WERI-Rb-1 (cell line): ENCODE measurements at regions not wholly inside any gene's neighbourhood (a gene's known extent, or its start where the extent isn't known, plus 50 kb on each side); places are given as distances from the start of the nearest gene placed in this dataset.
"Not testable (repeated sequence)": the region's sequence is repeated elsewhere in the genome, so short reads cannot be mapped to it uniquely, and the experiment has no call there.

Source experiments
- DNase-seq: peaks from one replicate; pipeline ENCODE4 v3.0.0-alpha.2; 2020
- H3K27ac ChIP-seq: fragments of 250-450 bp; sonication (Bioruptor Pico); 2 replicates; pipeline ENCODE4 v1.5.1; 2020; ENCODE audit warnings: mild to moderate bottlenecking, moderate library complexity
- H3K27me3 ChIP-seq: fragments of 250-450 bp; sonication (Bioruptor Pico); 2 replicates; pipeline ENCODE4 v1.5.1; 2021; ENCODE audit warnings: mild to moderate bottlenecking, low read depth, moderate library complexity; ENCODE audit not compliant: insufficient read depth, severe bottlenecking
- H3K36me3 ChIP-seq: fragments of 250-450 bp; sonication (Bioruptor Pico); 2 replicates; pipeline ENCODE4 v1.5.1; 2020; ENCODE audit warnings: mild to moderate bottlenecking, moderate library complexity
- H3K4me3 ChIP-seq: 2 replicates; pipeline ENCODE4 v1.5.1; 2011; ENCODE audit warnings: low read depth, mild to moderate bottlenecking, control low read depth, low read length
- H3K9me3 ChIP-seq: fragments of 250-450 bp; sonication (Bioruptor Pico); 2 replicates; pipeline ENCODE4 v1.5.1; 2021; ENCODE audit warnings: mild to moderate bottlenecking, moderate library complexity; ENCODE audit not compliant: severe bottlenecking
- CTCF ChIP-seq: IDR thresholded peaks from 2 replicates; pipeline ENCODE4 v1.5.1; 2011; ENCODE audit warnings: low read depth, mild to moderate bottlenecking, control low read depth, inconsistent platforms, low read length

DNA sequence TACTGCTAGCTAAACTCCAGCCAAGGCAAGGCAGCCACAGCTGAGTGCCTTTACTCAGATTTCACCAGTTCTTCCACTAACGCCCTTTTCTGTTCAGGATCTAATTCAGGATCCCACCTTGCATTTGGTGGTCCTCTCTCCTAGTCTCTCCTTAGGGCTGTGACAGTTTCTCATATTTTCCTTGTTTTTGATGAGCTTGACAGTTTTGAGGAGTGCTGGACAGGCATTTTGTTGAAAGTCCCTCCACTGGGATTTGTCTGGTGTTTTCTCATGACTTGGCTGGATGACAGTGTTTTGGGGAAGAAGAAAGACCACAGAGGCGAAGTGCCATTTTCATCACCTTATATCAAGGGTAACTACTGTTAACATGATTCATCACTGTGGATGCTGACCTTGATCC lies 162.3 kb upstream of the TSC22D1 start:
- TF ChIP-seq CTCF: no peak
- Histone ChIP-seq H3K27me3 (no peaks in the 10 kb centered on the region), H3K27ac (no peak overlapping the region), H3K36me3 (no peaks in the 10 kb centered on the region), H3K9me3 (no peaks in the 10 kb centered on the region), H3K4me3 (no peak overlapping the region)
- DNase-seq: no peak

GRCh38 chr13:44735806-44736205 lies 159.7 kb upstream of the TSC22D1 start:
- Histone ChIP-seq H3K9me3 (no peaks in the 10 kb centered on the region), H3K27ac (no peak overlapping the region), H3K27me3 (no peaks in the 10 kb centered on the region), H3K36me3 (no peaks in the 10 kb centered on the region), H3K4me3 (no peak overlapping the region)
- DNase-seq: no peak
- TF ChIP-seq CTCF: no peak

DNA sequence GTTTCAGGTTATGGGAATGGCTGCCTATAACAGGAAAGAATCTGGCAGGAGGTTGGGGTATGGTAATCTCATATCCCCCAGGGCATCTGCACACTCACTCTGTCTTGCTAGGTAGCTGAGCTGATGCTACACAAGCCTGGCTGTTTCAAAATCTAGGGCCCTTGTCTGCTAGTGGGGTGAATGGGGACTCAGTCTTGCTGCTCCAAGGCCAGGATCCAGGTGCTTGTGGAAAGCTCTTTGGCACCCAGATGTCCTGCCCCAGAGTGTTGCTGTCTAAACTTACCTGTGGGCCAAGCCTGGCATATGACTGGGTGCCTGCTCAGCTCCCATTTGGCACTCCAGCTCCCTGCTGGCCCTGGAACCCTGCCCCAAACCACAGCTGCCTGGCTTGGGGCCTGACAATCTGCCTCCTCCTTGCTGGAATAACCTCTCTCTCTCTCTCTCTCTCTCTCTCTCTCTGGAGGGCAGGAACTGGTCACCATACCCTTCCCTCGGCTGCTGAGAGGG lies 158.1 kb upstream of the TSC22D1 start:
- no peaks in the 10 kb centered on the region for H3K27me3 ChIP-seq
- no peak for TF ChIP-seq CTCF
- H3K4me3 ChIP-seq: no peak overlapping the region
- H3K27ac ChIP-seq: no peak overlapping the region
- H3K36me3 ChIP-seq: no peaks in the 10 kb centered on the region
- no peaks in the 10 kb centered on the region for H3K9me3 ChIP-seq
- no peak for DNase-seq

GRCh38 chr13:44732503-44733098 lies 156.5 kb upstream of the TSC22D1 start:
- H3K4me3 ChIP-seq: no peak overlapping the region
- no peak overlapping the region for H3K27ac ChIP-seq
- no peaks in the 10 kb centered on the region for H3K36me3 ChIP-seq
- DNase-seq: no peak
- H3K9me3 ChIP-seq: no peaks in the 10 kb centered on the region
- no peak for TF ChIP-seq CTCF
- H3K27me3 ChIP-seq: no peaks in the 10 kb centered on the region

GRCh38 chr13:44730851-44731250 lies 154.7 kb upstream of the TSC22D1 start:
- Histone ChIP-seq H3K9me3 (no peaks in the 10 kb centered on the region), H3K4me3 (no peak overlapping the region), H3K27ac (no peak overlapping the region), H3K36me3 (no peaks in the 10 kb centered on the region), H3K27me3 (no peaks in the 10 kb centered on the region)
- no peak for TF ChIP-seq CTCF
- DNase-seq: no peak

- H3K27ac ChIP-seq: no peak overlapping the region
- no peaks in the 10 kb centered on the region for H3K36me3 ChIP-seq
- TF ChIP-seq CTCF: no peak
- H3K27me3 ChIP-seq: no peaks in the 10 kb centered on the region
- no peaks in the 10 kb centered on the region for H3K9me3 ChIP-seq
- H3K4me3 ChIP-seq: no peak overlapping the region
- DNase-seq: no peak
These were observed 154.0 kb upstream of the TSC22D1 start for GRCh38 chr13:44730099-44730498.

GRCh38 chr13:44727591-44727990 lies 151.5 kb upstream of the TSC22D1 start:
- H3K27me3 ChIP-seq, H3K36me3 ChIP-seq, DNase-seq, H3K27ac ChIP-seq, H3K4me3 ChIP-seq, H3K9me3 ChIP-seq: not testable (repeated sequence)
